Pulmonary artery endothelial cell (primary cell): ENCODE measurements at regions not wholly inside any gene's neighbourhood (a gene's known extent, or its start where the extent isn't known, plus 50 kb on each side); places are given as distances from the start of the nearest gene placed in this dataset.

Experiments
- DNase-seq: peaks from one replicate; pipeline ENCODE4 v3.0.0-alpha.2; 2011; ENCODE audit warnings: low read depth, low spot score

- no peak for DNase-seq
Measured at GRCh38 chr20:57024849-57025248, 241.6 kb downstream of the BMP7 start.

GRCh38 chr20:57025261-57025660, 241.2 kb downstream of the BMP7 start:
- DNase-seq, result no peak

- DNase-seq, result no peak
Measured at GRCh38 chr20:57025666-57026224, 240.7 kb downstream of the BMP7 start.

- no peak for DNase-seq
Measured at GRCh38 chr20:57027777-57028176, 238.7 kb downstream of the BMP7 start.

GRCh38 chr20:57030611-57031600, 235.5 kb downstream of the BMP7 start:
- no peak for DNase-seq

- DNase-seq, result no peak
Measured at GRCh38 chr20:57031867-57032355, 234.5 kb downstream of the BMP7 start.

GRCh38 chr20:57032847-57033246, 233.6 kb downstream of the BMP7 start:
- DNase-seq, result no peak

- DNase-seq, result no peak
Measured at GRCh38 chr20:57034001-57034400, 232.4 kb downstream of the BMP7 start.

GRCh38 chr20:57037689-57038088, 228.8 kb downstream of the BMP7 start:
- DNase-seq, result no peak

- DNase-seq, result no peak
Measured at GRCh38 chr20:57038608-57039440, 227.6 kb downstream of the BMP7 start.

- no peak for DNase-seq
Measured at GRCh38 chr20:57040466-57040865, 226.0 kb downstream of the BMP7 start.

- no peak for DNase-seq
Measured at GRCh38 chr20:57040924-57041323, 225.5 kb downstream of the BMP7 start.

GRCh38 chr20:57043091-57043490, 223.3 kb downstream of the BMP7 start:
- DNase-seq, result no peak

GRCh38 chr20:57043669-57044268, 222.7 kb downstream of the BMP7 start:
- no peak for DNase-seq

GRCh38 chr20:57047281-57048026, 219.0 kb downstream of the BMP7 start:
- no peak for DNase-seq

- no peak for DNase-seq
Measured at GRCh38 chr20:57048027-57048869, 218.2 kb downstream of the BMP7 start.

- DNase-seq, result no peak
Measured at GRCh38 chr20:57049296-57049695, 217.1 kb downstream of the BMP7 start.

- DNase-seq, result no peak
Measured at GRCh38 chr20:57051096-57051495, 215.3 kb downstream of the BMP7 start.

GRCh38 chr20:57053067-57053466, 213.4 kb downstream of the BMP7 start:
- no peak for DNase-seq
